Natural killer cell treated with Interleukin-12 subunit alpha and Interleukin-12 subunit beta and Interleukin-15 and Interleukin-18, amount 100 ng/mL, for 72 hours (primary cell): ENCODE measurements at regions not wholly inside any gene's neighbourhood (a gene's known extent, or its start where the extent isn't known, plus 50 kb on each side); places are given as distances from the start of the nearest gene placed in this dataset.

ENCODE experiments used
- ATAC-seq, 2 donors: fragments of 150-1000 bp; cut with Tn5 transposase in 1 of 2; sonication (Bioruptor Pico), chemical (Tn5 transposase) in 1 of 2; 2 replicates each; pipeline ENCODE4 v1.10.0; 2021
- DNase-seq: peaks from one replicate; pipeline ENCODE4 v3.0.0; 2022; ENCODE audit warnings: low spot score
- H3K27ac Mint-ChIP-seq, 2 donors: 1 replicate in 1 of 2; 2 replicates in 1 of 2; pipeline ENCODE4 v1.8.0; 2022; ENCODE audit warnings: mixed read lengths in 2 of 2, mild to moderate bottlenecking in 1 of 2, moderate library complexity in 1 of 2
- H3K27me3 Mint-ChIP-seq, 2 donors: 1 replicate in 1 of 2; 2 replicates in 1 of 2; pipeline ENCODE4 v1.8.0; 2022; ENCODE audit warnings: mixed read lengths in 2 of 2
- H3K36me3 Mint-ChIP-seq: one replicate; pipeline ENCODE4 v1.8.0; 2022; ENCODE audit warnings: mixed read lengths
- H3K4me1 Mint-ChIP-seq, 2 donors: 1 replicate in 1 of 2; 2 replicates in 1 of 2; pipeline ENCODE4 v1.8.0; 2022; ENCODE audit warnings: low read depth in 2 of 2, mixed read lengths in 2 of 2, mild to moderate bottlenecking in 1 of 2
- H3K4me3 Mint-ChIP-seq: one replicate; pipeline ENCODE4 v1.8.0; 2022; ENCODE audit warnings: mixed read lengths
- H3K9me3 Mint-ChIP-seq: 2 replicates; pipeline ENCODE4 v1.8.0; 2022; ENCODE audit warnings: mixed read lengths

DNA sequence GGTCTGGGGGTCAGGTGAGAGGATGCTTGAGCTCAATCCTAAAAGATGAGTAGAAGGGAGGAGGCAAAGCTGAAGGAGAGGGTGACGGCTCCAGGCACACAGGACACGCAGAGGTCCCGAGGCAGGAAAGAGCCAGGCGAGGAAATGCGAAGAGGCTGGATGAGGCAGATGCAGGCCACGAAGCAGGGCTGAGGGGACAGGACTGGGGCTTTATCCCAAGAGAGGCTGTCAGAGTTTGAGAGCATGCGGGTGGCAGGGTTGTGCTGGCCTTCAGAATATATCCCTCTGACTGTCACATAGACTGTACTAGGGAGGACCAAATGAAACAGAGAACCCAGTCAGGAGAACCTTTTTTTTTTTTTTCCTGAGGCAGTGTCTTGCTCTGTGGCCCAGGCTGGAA lies 100.2 kb downstream of the RMI2 start:
- Mint-ChIP-seq H3K27ac (no peak overlapping the region), H3K4me1 (peaks cover 0 to 5% of the 10 kb centered on the region in 2 donors)
- no peak for ATAC-seq

GRCh38 chr16:11446566-11447119 lies 101.4 kb downstream of the RMI2 start:
- DNase-seq (no peak), ATAC-seq (no peak)
- H3K27me3 Mint-ChIP-seq = no peaks in the 10 kb centered on the region
- peaks cover 0 to 3% of the 10 kb centered on the region in 2 donors for H3K4me1 Mint-ChIP-seq
- no peaks in the 10 kb centered on the region for H3K9me3 Mint-ChIP-seq
- no peaks in the 10 kb centered on the region for H3K36me3 Mint-ChIP-seq
- no peak overlapping the region for H3K4me3 Mint-ChIP-seq
- no peak overlapping the region for H3K27ac Mint-ChIP-seq

More for the DNA sequence above, 100.2 kb downstream of the RMI2 start:
- no peak overlapping the region for H3K4me3 Mint-ChIP-seq
- no peaks in the 10 kb centered on the region for H3K36me3 Mint-ChIP-seq
- DNase-seq = no peak
- H3K9me3 Mint-ChIP-seq = peaks cover under 1% of the 10 kb centered on the region
- H3K27me3 Mint-ChIP-seq = no peaks in the 10 kb centered on the region

DNA sequence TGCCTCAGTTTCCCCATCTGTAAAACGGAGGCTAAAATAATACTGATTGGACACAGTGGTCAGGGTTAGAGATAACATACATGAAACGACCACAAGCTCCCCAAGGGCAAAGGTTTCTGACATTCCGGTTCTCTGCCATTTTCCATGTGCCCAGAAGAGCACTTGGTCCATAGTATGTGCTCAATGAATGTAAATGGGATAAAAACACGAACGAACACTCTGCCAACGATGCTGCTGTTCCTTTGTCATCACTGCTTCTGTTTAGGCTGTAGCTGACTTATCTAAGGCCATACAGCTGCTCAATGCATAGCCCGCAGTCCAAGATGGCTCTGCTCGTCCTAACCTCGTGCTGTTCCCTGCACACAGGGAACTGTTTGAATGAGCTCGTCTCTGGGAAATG lies 102.0 kb downstream of the RMI2 start:
- Mint-ChIP-seq H3K4me1 (peaks cover 0 to 3% of the 10 kb centered on the region in 2 donors), H3K27me3 (no peaks in the 10 kb centered on the region), H3K27ac (no peak overlapping the region), H3K4me3 (no peak overlapping the region), H3K9me3 (no peaks in the 10 kb centered on the region), H3K36me3 (no peaks in the 10 kb centered on the region)
- DNase-seq (no peak), ATAC-seq (no peak)

DNA sequence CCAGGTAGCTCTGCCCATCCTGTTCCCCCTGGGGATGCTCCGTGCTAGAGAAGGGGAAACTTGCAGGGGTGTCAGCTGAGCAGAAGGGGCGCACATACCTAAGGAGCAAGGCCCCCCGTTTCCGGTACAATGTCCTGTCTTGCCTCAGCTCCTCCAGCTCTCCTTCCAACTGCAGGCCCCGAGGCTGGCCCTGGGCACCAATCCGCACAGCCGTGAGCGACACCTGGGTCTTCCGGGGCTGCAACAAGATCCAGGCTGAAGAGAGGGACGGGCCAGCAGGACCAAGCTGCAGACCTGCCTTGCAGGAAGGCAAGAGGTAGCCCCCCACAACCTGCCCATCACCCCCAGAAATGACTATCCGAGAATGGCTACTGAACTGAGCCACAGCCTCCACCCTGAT lies 102.6 kb downstream of the RMI2 start:
- peaks cover 0 to 3% of the 10 kb centered on the region in 2 donors for H3K4me1 Mint-ChIP-seq
- no peak for DNase-seq
- no peak overlapping the region for H3K27ac Mint-ChIP-seq
- H3K36me3 Mint-ChIP-seq = no peaks in the 10 kb centered on the region
- no peak overlapping the region for H3K4me3 Mint-ChIP-seq
- H3K9me3 Mint-ChIP-seq = no peaks in the 10 kb centered on the region
- no peak for ATAC-seq
- no peaks in the 10 kb centered on the region for H3K27me3 Mint-ChIP-seq

GRCh38 chr16:11448796-11449416 lies 103.6 kb downstream of the RMI2 start:
- no peaks in the 10 kb centered on the region for H3K27me3 Mint-ChIP-seq
- H3K9me3 Mint-ChIP-seq = no peaks in the 10 kb centered on the region
- DNase-seq (peak; percentile 28), ATAC-seq (no peak)
- H3K4me1 Mint-ChIP-seq = peaks cover 0 to 3% of the 10 kb centered on the region in 2 donors
- no peak overlapping the region for H3K4me3 Mint-ChIP-seq
- no peak overlapping the region for H3K27ac Mint-ChIP-seq
- H3K36me3 Mint-ChIP-seq = no peaks in the 10 kb centered on the region

GRCh38 chr16:11449716-11450115 lies 104.5 kb downstream of the RMI2 start:
- H3K4me3 Mint-ChIP-seq = no peak overlapping the region
- peaks cover 0 to 3% of the 10 kb centered on the region in 2 donors for H3K4me1 Mint-ChIP-seq
- H3K27ac Mint-ChIP-seq = no peak overlapping the region
- H3K9me3 Mint-ChIP-seq = no peaks in the 10 kb centered on the region
- DNase-seq (peak; percentile 54), ATAC-seq (no peak)
- H3K36me3 Mint-ChIP-seq = no peaks in the 10 kb centered on the region
- H3K27me3 Mint-ChIP-seq = no peaks in the 10 kb centered on the region

DNA sequence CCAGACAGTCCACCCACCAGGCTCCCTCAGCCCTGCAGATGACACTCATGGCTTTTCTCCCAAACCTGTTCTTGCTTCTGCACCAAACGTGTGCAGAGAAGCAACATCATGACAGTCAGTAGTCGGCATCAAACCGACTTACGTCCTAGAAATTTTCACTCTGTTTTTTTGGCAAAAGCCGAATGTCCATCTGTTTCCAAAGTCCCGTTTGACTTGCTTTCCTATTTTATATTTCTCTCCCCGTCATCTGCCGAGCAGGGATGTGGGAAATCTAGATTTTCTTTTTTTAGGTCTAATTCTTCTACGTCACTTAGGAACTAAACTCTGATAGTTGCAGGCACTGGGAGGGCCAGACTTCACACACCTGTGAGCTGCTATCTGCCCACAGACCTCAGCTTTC lies 104.9 kb downstream of the RMI2 start:
- DNase-seq = peak; percentile 40
- H3K36me3 Mint-ChIP-seq = no peaks in the 10 kb centered on the region
- H3K4me1 Mint-ChIP-seq = peaks cover 0 to 3% of the 10 kb centered on the region in 2 donors
- H3K9me3 Mint-ChIP-seq = no peaks in the 10 kb centered on the region
- no peak for ATAC-seq
- H3K4me3 Mint-ChIP-seq = no peak overlapping the region
- H3K27me3 Mint-ChIP-seq = no peaks in the 10 kb centered on the region
- H3K27ac Mint-ChIP-seq = no peak overlapping the region

DNA sequence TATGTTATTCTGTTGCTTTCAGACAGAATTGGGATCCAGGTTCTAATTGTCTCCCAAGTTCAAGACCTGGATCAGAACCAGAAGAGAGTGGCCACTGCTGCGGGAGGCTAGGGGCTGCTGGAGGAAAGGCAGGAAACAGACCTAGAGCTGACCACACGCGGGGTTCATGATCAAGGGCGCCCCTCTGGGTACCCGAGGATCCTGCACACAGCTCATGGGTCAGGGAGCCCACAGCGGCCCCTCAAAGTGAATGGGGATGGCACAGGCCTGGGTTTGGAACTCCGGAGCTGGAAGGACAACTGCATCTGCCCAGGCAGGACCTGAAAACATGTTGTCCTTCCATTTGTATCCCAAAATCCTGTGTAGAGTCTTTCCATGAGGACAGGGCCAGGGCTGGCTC lies 107.0 kb downstream of the RMI2 start:
- peaks cover 0 to 3% of the 10 kb centered on the region in 2 donors for H3K4me1 Mint-ChIP-seq
- H3K27me3 Mint-ChIP-seq = no peaks in the 10 kb centered on the region
- no peak overlapping the region for H3K4me3 Mint-ChIP-seq
- H3K27ac Mint-ChIP-seq = no peak overlapping the region
- no peaks in the 10 kb centered on the region for H3K36me3 Mint-ChIP-seq
- ATAC-seq = no peak
- no peak for DNase-seq
- no peaks in the 10 kb centered on the region for H3K9me3 Mint-ChIP-seq

GRCh38 chr16:11452746-11453389 lies 107.6 kb downstream of the RMI2 start:
- no peaks in the 10 kb centered on the region for H3K36me3 Mint-ChIP-seq
- H3K4me1 Mint-ChIP-seq = peaks cover 0 to 3% of the 10 kb centered on the region in 2 donors
- no peak overlapping the region for H3K4me3 Mint-ChIP-seq
- no peaks in the 10 kb centered on the region for H3K27me3 Mint-ChIP-seq
- no peaks in the 10 kb centered on the region for H3K9me3 Mint-ChIP-seq
- DNase-seq (peak; percentile 18), ATAC-seq (no peak)
- H3K27ac Mint-ChIP-seq = no peak overlapping the region

DNA sequence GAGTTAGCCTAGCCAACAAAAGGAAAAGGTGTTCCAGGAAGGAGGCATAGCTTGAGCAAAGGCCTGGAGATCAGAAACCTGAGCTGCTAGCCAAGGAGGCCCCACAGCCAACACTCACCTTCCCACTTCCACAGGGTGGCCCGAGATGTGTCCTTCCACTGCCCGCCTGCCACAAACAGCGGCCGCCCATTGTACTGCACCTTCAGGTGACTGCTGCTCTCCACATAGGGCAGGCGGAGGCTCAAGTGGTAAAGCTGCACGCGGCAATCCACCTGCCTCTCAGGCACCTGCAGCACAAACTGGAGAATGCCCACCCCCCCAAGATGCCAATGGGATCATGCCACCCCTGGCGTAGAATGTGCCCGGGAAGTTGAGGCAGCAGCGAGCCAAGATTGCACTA lies 111.5 kb downstream of the RMI2 start:
- Mint-ChIP-seq H3K4me1 (peaks cover 0 to 3% of the 10 kb centered on the region in 2 donors), H3K9me3 (no peaks in the 10 kb centered on the region), H3K27ac (no peak overlapping the region), H3K4me3 (no peak overlapping the region), H3K27me3 (no peaks in the 10 kb centered on the region), H3K36me3 (no peaks in the 10 kb centered on the region)
- DNase-seq = no peak
- ATAC-seq = no peak

GRCh38 chr16:11459722-11460121 lies 114.5 kb downstream of the RMI2 start:
- no peak overlapping the region for H3K27ac Mint-ChIP-seq
- H3K27me3 Mint-ChIP-seq = no peaks in the 10 kb centered on the region
- no peaks in the 10 kb centered on the region for H3K36me3 Mint-ChIP-seq
- peaks cover 0 to 3% of the 10 kb centered on the region in 2 donors for H3K4me1 Mint-ChIP-seq
- H3K9me3 Mint-ChIP-seq = no peaks in the 10 kb centered on the region
- H3K4me3 Mint-ChIP-seq = no peak overlapping the region
- DNase-seq = no peak
- peak in 1 of 2 donors; percentile 32 for ATAC-seq

DNA sequence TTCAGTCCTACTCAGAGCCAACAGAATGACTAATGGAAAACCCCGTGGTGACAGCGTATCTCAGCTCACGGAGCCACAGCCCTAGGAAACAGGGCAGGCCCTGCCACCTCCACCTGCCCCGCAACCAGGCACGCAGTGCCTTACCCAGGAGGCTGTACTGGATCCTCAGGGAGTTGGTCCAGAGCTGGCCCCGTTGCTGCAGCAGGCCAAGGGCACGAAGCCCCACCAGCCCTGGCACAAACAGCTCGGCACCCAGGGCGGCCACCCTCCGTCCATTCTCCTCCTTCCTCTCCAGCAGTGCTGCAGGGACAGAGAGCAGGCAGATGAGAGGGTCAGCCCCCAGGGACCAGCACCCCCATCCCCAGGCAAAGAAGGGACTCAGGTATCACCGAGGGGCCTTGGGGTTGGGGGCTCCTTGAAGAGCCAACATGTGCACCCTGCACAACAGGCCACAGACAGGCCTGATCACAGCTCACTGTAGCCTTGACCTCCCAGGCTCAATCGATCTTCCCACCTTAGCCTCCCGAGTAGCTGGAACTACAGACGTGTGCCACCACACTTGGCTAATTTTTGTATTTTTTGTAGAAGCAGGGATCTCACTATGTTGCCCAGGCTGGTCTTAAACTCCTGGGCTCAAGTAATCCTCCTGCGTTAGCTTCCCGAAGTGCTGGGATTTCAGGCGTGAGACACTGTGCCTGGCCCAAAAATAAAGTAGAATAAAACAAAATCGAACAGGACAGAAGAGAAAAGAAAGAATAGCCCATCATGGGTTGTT lies 115.7 kb downstream of the RMI2 start:
- DNase-seq (no peak), ATAC-seq (peak in 1 of 2 donors; percentile 12)
- peaks cover 0 to 3% of the 10 kb centered on the region in 2 donors for H3K4me1 Mint-ChIP-seq
- no peaks in the 10 kb centered on the region for H3K27me3 Mint-ChIP-seq
- no peaks in the 10 kb centered on the region for H3K36me3 Mint-ChIP-seq
- no peaks in the 10 kb centered on the region for H3K9me3 Mint-ChIP-seq
- H3K4me3 Mint-ChIP-seq = no peak overlapping the region
- H3K27ac Mint-ChIP-seq = peak overlapping the region in 1 of 2 donors; percentile 22

GRCh38 chr16:11461595-11461990 lies 116.3 kb downstream of the RMI2 start:
- H3K4me3 Mint-ChIP-seq = no peak overlapping the region
- DNase-seq (no peak), ATAC-seq (no peak)
- H3K9me3 Mint-ChIP-seq = no peaks in the 10 kb centered on the region
- peaks cover 0 to 3% of the 10 kb centered on the region in 2 donors for H3K4me1 Mint-ChIP-seq
- H3K36me3 Mint-ChIP-seq = no peaks in the 10 kb centered on the region
- no peaks in the 10 kb centered on the region for H3K27me3 Mint-ChIP-seq
- H3K27ac Mint-ChIP-seq = peak overlapping the region in 1 of 2 donors; percentile 22

GRCh38 chr16:11462036-11462435 lies 116.8 kb downstream of the RMI2 start:
- ATAC-seq (no peak), DNase-seq (no peak)
- no peak overlapping the region for H3K4me3 Mint-ChIP-seq
- H3K36me3 Mint-ChIP-seq = no peaks in the 10 kb centered on the region
- no peaks in the 10 kb centered on the region for H3K27me3 Mint-ChIP-seq
- no peak overlapping the region for H3K27ac Mint-ChIP-seq
- no peaks in the 10 kb centered on the region for H3K9me3 Mint-ChIP-seq
- H3K4me1 Mint-ChIP-seq = peaks cover 0 to 3% of the 10 kb centered on the region in 2 donors
